ENCODE measurements at regions not wholly inside any gene's neighbourhood (a gene's known extent, or its start where the extent isn't known, plus 50 kb on each side); places are given as distances from the start of the nearest gene placed in this dataset.

DNA sequence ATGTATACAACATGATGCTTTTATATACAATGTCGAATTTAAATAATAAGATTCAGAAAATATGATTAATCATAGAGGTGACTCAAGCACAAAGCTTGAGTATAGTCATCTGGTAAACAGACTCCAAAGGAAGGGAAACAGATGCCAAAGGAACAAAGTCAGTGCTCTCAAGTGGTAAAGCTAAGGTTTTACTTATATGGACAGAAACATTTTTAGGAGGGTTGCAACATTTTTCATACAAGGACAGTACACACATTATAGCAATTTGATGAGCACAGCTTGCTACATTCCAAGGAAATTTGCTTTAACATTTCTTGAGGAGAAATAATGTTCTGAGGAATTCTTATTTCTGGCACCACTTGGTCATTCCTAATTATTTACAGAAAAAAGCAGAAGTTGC lies 333.4 kb upstream of the AADAT start:
- no peak overlapping the region for H3K4me3 ChIP-seq (ENCODE audit: low read depth, low read length)
- TF ChIP-seq CTCF (IDR thresholded peaks at IDR 0.05; ENCODE audit: borderline replicate concordance, insufficient read depth, low read depth, low read length): no peak

- no peak for TF ChIP-seq CTCF (IDR thresholded peaks at IDR 0.05; ENCODE audit: borderline replicate concordance, insufficient read depth, low read depth, low read length)
- no peak overlapping the region for H3K4me3 ChIP-seq (ENCODE audit: low read depth, low read length)
These were observed 330.5 kb upstream of the AADAT start for GRCh38 chr4:170420255-170420693.

DNA sequence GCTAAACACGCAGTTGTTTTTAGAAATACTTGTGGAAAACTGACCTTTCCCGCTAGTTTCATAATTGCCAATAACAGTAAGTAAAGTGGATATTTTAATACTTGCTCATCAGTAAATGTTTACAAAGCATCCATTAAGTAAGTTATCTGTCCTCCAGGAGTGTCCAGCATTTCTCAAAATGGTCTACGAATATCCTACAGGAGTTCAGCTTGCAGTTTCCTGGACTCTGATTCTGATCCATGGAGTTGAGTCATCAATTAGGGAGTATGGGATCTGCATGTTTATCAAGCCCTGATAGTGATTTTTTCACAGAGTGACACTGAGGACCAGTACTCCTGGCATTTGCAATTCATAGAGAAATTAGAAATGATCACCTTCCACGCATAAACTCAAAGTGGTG lies 325.2 kb upstream of the AADAT start:
- no peak overlapping the region for H3K4me3 ChIP-seq (ENCODE audit: low read depth, low read length)
- TF ChIP-seq CTCF (IDR thresholded peaks at IDR 0.05; ENCODE audit: borderline replicate concordance, insufficient read depth, low read depth, low read length): no peak

DNA sequence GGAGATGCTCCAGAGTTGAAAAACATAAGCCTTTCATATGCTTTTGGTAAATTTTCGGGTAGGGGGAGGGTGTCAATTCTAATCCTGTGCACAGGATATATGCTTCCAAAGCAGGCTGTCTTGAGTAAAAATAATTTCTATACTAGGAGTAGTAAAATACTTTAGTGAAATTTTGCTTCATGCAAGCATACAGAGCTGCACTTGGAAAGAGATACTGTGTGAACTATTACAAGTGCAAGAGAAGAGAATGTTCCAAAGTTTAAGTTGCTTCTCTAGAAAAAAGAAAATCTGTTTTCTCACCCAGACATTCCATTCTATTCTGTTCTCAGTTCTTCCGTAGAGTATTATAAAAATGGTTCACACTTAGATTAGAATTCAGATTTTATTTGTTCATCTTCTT lies 324.6 kb upstream of the AADAT start:
- no peak overlapping the region for H3K4me3 ChIP-seq (ENCODE audit: low read depth, low read length)
- TF ChIP-seq CTCF (IDR thresholded peaks at IDR 0.05; ENCODE audit: borderline replicate concordance, insufficient read depth, low read depth, low read length): no peak

DNA sequence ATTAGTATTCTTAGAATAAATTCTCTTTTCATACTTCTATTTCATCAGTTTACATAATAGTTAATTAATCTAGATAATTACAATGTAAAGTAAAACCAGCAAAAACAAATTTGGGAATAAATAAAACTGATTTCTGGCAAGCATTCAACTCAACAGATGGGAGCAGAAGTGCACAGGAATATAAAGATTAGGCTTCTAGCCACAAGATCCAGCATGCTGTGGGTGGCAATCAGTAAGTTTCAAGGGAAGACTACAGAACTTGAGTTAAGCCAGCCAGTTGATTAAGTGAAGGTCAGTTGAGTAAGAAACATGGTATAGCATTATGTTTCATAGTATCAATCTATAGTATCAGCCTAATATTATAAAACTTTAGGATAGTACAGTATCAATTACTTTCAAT lies 324.2 kb upstream of the AADAT start:
- no peak overlapping the region for H3K4me3 ChIP-seq (ENCODE audit: low read depth, low read length)
- TF ChIP-seq CTCF (IDR thresholded peaks at IDR 0.05; ENCODE audit: borderline replicate concordance, insufficient read depth, low read depth, low read length): no peak

DNA sequence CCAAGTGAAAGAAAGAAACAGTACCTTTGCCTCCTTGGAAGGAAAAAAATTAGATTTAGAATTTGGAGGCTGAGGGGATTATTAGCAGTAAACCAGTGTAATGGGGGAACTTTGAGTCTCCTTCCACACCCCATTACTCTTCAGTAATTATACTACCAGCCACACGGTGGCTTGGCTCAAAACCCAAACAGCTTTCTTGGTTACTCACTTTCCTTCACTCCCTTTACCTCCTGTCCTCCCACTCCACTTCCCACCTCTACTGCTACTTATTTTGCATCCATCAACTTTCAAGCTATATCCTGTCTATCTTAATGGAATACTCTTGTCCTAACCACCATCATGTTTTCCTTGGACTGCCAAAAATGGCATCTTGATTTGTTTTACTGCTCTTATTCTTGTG lies 310.6 kb upstream of the AADAT start:
- no peak overlapping the region for H3K4me3 ChIP-seq (ENCODE audit: low read depth, low read length)
- TF ChIP-seq CTCF (IDR thresholded peaks at IDR 0.05; ENCODE audit: borderline replicate concordance, insufficient read depth, low read depth, low read length): no peak

DNA sequence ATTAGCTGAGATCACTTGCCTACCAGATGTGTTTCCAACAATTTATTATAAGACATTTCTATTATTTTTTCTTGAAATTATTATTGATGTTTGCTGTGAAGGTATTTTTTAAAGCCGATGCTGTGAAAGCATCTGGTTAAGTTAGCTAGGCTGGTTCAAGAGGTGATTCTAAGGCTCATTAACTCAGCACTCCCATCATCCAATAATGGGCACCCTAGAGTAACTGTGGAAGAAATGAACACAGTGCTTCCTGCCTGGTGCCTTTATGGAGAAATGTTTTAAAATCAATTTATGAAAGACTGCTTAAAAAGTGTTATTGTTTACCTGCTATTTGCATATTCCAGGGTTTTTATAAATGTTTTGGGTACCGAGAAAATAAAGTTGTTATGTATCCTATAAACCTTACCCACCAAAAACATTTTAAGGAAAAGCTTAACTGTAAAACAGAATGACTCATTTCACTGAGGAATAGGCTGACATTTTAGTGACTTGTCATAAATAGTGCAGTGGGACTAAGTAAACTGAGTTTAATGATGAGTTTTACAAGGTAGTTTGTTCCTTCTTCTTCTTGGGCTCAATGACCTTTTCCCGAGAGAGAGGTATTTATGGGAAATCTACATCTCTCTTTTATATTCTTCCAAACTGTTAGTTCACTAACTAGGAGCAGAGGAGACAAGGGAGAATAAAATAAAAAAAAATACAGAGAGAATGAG lies 310.0 kb upstream of the AADAT start:
- H3K4me3 ChIP-seq (ENCODE audit: low read depth, low read length): no peak overlapping the region
- TF ChIP-seq CTCF (IDR thresholded peaks at IDR 0.05; ENCODE audit: borderline replicate concordance, insufficient read depth, low read depth, low read length): no peak
